Lower lobe of right lung (tissue), 2 donors: ENCODE measurements at regions not wholly inside any gene's neighbourhood (a gene's known extent, or its start where the extent isn't known, plus 50 kb on each side); places are given as distances from the start of the nearest gene placed in this dataset.

Experiments
- ATAC-seq, 2 donors: fragments of 200-7000 bp; cut with Tn5 transposase; one replicate each; pipeline ENCODE4 v1.9.1; 2020 to 2022; ENCODE audit warnings: mild to moderate bottlenecking in 2 of 2, moderate library complexity in 2 of 2
- DNase-seq: peaks from one replicate; pipeline ENCODE4 v3.0.0-alpha.2; 2020
- H3K27ac ChIP-seq: fragments of 200-600 bp; one replicate; pipeline ENCODE4 v1.8.0; 2022
- H3K27me3 ChIP-seq: fragments of 200-600 bp; one replicate; pipeline ENCODE4 v1.8.0; 2022; ENCODE audit warnings: low read depth
- H3K36me3 ChIP-seq: fragments of 200-600 bp; one replicate; pipeline ENCODE4 v1.8.0; 2022; ENCODE audit warnings: mild to moderate bottlenecking
- H3K4me1 ChIP-seq: fragments of 200-600 bp; one replicate; pipeline ENCODE4 v1.8.0; 2022
- H3K4me3 ChIP-seq: fragments of 200-600 bp; one replicate; pipeline ENCODE4 v1.8.0; 2022; ENCODE audit warnings: mild to moderate bottlenecking
- H3K9me3 ChIP-seq: fragments of 200-600 bp; one replicate; pipeline ENCODE4 v1.8.0; 2022
- CTCF ChIP-seq: fragments of 200-600 bp; IDR thresholded peaks from one replicate; pipeline ENCODE4 v1.8.0; 2022; ENCODE audit warnings: antibody characterized with exemption, mild to moderate bottlenecking
- intact Hi-C: fragments of 100-400 bp; cut with DNase I; formaldehyde crosslinking; loops from one replicate; pipeline ENCODE4 v1.11.0; 2022
- donor health status: DM: no; HTN: yes; CAD: no; lungs with severe emphysema.

GRCh38 chr3:178472941-178473340, 63.3 kb upstream of the KCNMB2 start:
- Histone ChIP-seq H3K27me3 (no peaks in the 10 kb centered on the region), H3K27ac (no peak overlapping the region), H3K9me3 (no peaks in the 10 kb centered on the region), H3K4me3 (no peak overlapping the region), H3K36me3 (no peaks in the 10 kb centered on the region), H3K4me1 (no peaks in the 10 kb centered on the region)
- DNase-seq (no peak), ATAC-seq (no peak)
- no peak for TF ChIP-seq CTCF
- intact Hi-C loops, result no loop called here

- no peak for TF ChIP-seq CTCF
- DNase-seq (no peak), ATAC-seq (no peak)
- H3K9me3 ChIP-seq, result no peaks in the 10 kb centered on the region
- intact Hi-C loops, result no loop called here
- no peaks in the 10 kb centered on the region for H3K27me3 ChIP-seq
- no peak overlapping the region for H3K4me3 ChIP-seq
- H3K36me3 ChIP-seq, result no peaks in the 10 kb centered on the region
- no peak overlapping the region for H3K27ac ChIP-seq
- no peaks in the 10 kb centered on the region for H3K4me1 ChIP-seq
These were observed 61.7 kb upstream of the KCNMB2 start for GRCh38 chr3:178474526-178474925.

GRCh38 chr3:178475062-178475461, 61.2 kb upstream of the KCNMB2 start:
- intact Hi-C loops, result no loop called here
- Histone ChIP-seq H3K36me3 (no peaks in the 10 kb centered on the region), H3K4me3 (no peak overlapping the region), H3K9me3 (no peaks in the 10 kb centered on the region), H3K27me3 (no peaks in the 10 kb centered on the region), H3K4me1 (no peaks in the 10 kb centered on the region), H3K27ac (no peak overlapping the region)
- no peak for TF ChIP-seq CTCF
- DNase-seq (no peak), ATAC-seq (peak in 1 of 2 donors; percentile 15)

- no peak for ATAC-seq
These were observed 59.4 kb upstream of the KCNMB2 start for GRCh38 chr3:178476886-178477285.

GRCh38 chr3:178479446-178479845, 56.8 kb upstream of the KCNMB2 start:
- H3K4me1 ChIP-seq, result no peaks in the 10 kb centered on the region
- intact Hi-C loops, result no loop called here
- ATAC-seq, result no peak
- no peaks in the 10 kb centered on the region for H3K36me3 ChIP-seq
- H3K9me3 ChIP-seq, result no peaks in the 10 kb centered on the region
- no peak for TF ChIP-seq CTCF
- H3K27ac ChIP-seq, result no peak overlapping the region
- no peak overlapping the region for H3K4me3 ChIP-seq
- no peak for DNase-seq
- H3K27me3 ChIP-seq, result no peaks in the 10 kb centered on the region

More at GRCh38 chr3:178476886-178477285, 59.4 kb upstream of the KCNMB2 start:
- intact Hi-C loops, result no loop called here
- DNase-seq, result no peak
- Histone ChIP-seq H3K4me3 (no peak overlapping the region), H3K27ac (no peak overlapping the region), H3K9me3 (no peaks in the 10 kb centered on the region), H3K4me1 (no peaks in the 10 kb centered on the region), H3K36me3 (no peaks in the 10 kb centered on the region), H3K27me3 (no peaks in the 10 kb centered on the region)
- no peak for TF ChIP-seq CTCF

GRCh38 chr3:178479860-178480259, 56.4 kb upstream of the KCNMB2 start:
- Histone ChIP-seq H3K4me3 (no peak overlapping the region), H3K27ac (no peak overlapping the region), H3K9me3 (no peaks in the 10 kb centered on the region), H3K27me3 (no peaks in the 10 kb centered on the region), H3K36me3 (no peaks in the 10 kb centered on the region), H3K4me1 (no peaks in the 10 kb centered on the region)
- TF ChIP-seq CTCF, result no peak
- no peak for ATAC-seq
- DNase-seq, result no peak
- intact Hi-C loops, result no loop called here
